Stimulated activated CD8-positive, alpha-beta memory T cell treated with anti-CD3 and anti-CD28 coated beads, Interleukin-7, amount 100 ng/mL, for 24 hours (primary cell): ENCODE measurements at regions not wholly inside any gene's neighbourhood (a gene's known extent, or its start where the extent isn't known, plus 50 kb on each side); places are given as distances from the start of the nearest gene placed in this dataset.

ENCODE experiments used
- DNase-seq: peaks from one replicate; pipeline ENCODE4 v3.0.0-alpha.2; 2020; ENCODE audit warnings: low read depth

- no peak for DNase-seq
Observed at GRCh38 chr6:6840831-6841291, 252.3 kb downstream of the LY86 start.

- no peak for DNase-seq
Observed at GRCh38 chr6:6841571-6841970, 253.1 kb downstream of the LY86 start.

- no peak for DNase-seq
Observed at GRCh38 chr6:6842291-6842690, 253.8 kb downstream of the LY86 start.

GRCh38 chr6:6843057-6843627 is 254.6 kb downstream of the LY86 start:
- no peak for DNase-seq

- no peak for DNase-seq
Observed at GRCh38 chr6:6843777-6844176, 255.3 kb downstream of the LY86 start.

GRCh38 chr6:6844530-6844929 is 256.0 kb downstream of the LY86 start:
- DNase-seq: no peak

GRCh38 chr6:6845603-6846002 is 257.1 kb downstream of the LY86 start:
- DNase-seq: no peak

- DNase-seq: no peak
Observed at GRCh38 chr6:6847591-6847990, 259.1 kb downstream of the LY86 start.

- DNase-seq: no peak
Observed at GRCh38 chr6:6851059-6851948, 256.5 kb upstream of the RREB1 start.

- DNase-seq: no peak
Observed at GRCh38 chr6:6851949-6852261, 255.9 kb upstream of the RREB1 start.

- no peak for DNase-seq
Observed at GRCh38 chr6:6856538-6857523, 250.9 kb upstream of the RREB1 start.

GRCh38 chr6:6857528-6857927 is 250.2 kb upstream of the RREB1 start:
- DNase-seq: no peak

- DNase-seq: no peak
Observed at GRCh38 chr6:6858533-6858982, 249.2 kb upstream of the RREB1 start.

GRCh38 chr6:6859105-6859504 is 248.7 kb upstream of the RREB1 start:
- DNase-seq: no peak

- no peak for DNase-seq
Observed at GRCh38 chr6:6859722-6860121, 248.0 kb upstream of the RREB1 start.

- no peak for DNase-seq
Observed at GRCh38 chr6:6860863-6861262, 246.9 kb upstream of the RREB1 start.

GRCh38 chr6:6861351-6861894 is 246.3 kb upstream of the RREB1 start:
- DNase-seq: no peak

- no peak for DNase-seq
Observed at GRCh38 chr6:6861995-6862394, 245.8 kb upstream of the RREB1 start.

- no peak for DNase-seq
Observed at GRCh38 chr6:6863970-6864639, 243.7 kb upstream of the RREB1 start.

- DNase-seq: no peak
Observed at GRCh38 chr6:6865611-6866010, 242.2 kb upstream of the RREB1 start.

GRCh38 chr6:6866656-6867403 is 240.9 kb upstream of the RREB1 start:
- no peak for DNase-seq
